Stimulated activated naive B cell treated with anti-CD40 and anti-IgM and Interleukin-4, amounts not matched to agents 10 μg/mL and 1 μg/mL and 100 μg/mL, for 72 hours (primary cell): ENCODE measurements at regions not wholly inside any gene's neighbourhood (a gene's known extent, or its start where the extent isn't known, plus 50 kb on each side); places are given as distances from the start of the nearest gene placed in this dataset.

ENCODE experiments used
- ATAC-seq, 2 donors: fragments of 150-1000 bp; cut with Tn5 transposase; replicated peaks; 2 replicates each; pipeline ENCODE4 v1.10.0; 2021; ENCODE audit warnings: moderate library complexity in 1 of 2
- DNase-seq: peaks from one replicate; pipeline ENCODE4 v3.0.0; 2021
- H3K27ac Mint-ChIP-seq: one replicate; pipeline ENCODE4 v1.8.0; 2022; ENCODE audit warnings: mild to moderate bottlenecking, mixed read lengths
- H3K27me3 Mint-ChIP-seq, 2 donors: one replicate each; pipeline ENCODE4 v1.8.0; 2022; ENCODE audit warnings: mixed read lengths in 2 of 2
- H3K36me3 Mint-ChIP-seq, 2 donors: one replicate each; pipeline ENCODE4 v1.8.0; 2022; ENCODE audit warnings: mixed read lengths in 2 of 2, mild to moderate bottlenecking in 1 of 2
- H3K4me1 Mint-ChIP-seq, 2 donors: one replicate each; pipeline ENCODE4 v1.8.0; 2022; ENCODE audit warnings: mixed read lengths in 2 of 2, mild to moderate bottlenecking in 1 of 2
- H3K4me3 Mint-ChIP-seq, 2 donors: one replicate each; pipeline ENCODE4 v1.8.0; 2022; ENCODE audit warnings: mild to moderate bottlenecking in 2 of 2, mixed read lengths in 2 of 2, moderate library complexity in 1 of 2
- H3K9me3 Mint-ChIP-seq, 2 donors: one replicate each; pipeline ENCODE4 v1.8.0; 2022; ENCODE audit warnings: mixed read lengths in 2 of 2, mild to moderate bottlenecking in 1 of 2

DNA sequence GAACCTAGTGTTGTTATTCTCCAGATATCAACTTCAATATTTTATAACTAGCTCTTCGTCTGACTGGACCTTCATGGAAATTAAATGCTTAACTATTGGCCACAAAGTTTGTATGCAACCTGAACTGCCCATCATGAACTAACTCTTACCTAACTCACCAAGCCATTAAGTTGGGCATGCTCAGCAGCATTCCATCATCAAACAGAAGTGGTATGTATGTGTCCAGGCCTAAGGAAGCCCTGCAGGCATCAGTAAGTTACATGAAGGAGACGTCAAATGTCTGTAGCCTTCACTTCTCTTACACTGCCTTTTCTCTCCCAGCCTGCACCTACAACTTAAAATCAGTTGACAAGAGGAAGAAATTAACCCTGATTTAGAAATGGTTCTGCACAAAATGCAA is 1639.2 kb upstream of the PABPC4L start:
- Mint-ChIP-seq H3K4me1 (no peaks in the 10 kb centered on the region), H3K4me3 (no peak overlapping the region), H3K27ac (no peak overlapping the region), H3K36me3 (no peaks in the 10 kb centered on the region), H3K27me3 (no peaks in the 10 kb centered on the region), H3K9me3 (peaks cover 0 to 3% of the 10 kb centered on the region in 2 donors)
- DNase-seq (no peak), ATAC-seq (no peak)

DNA sequence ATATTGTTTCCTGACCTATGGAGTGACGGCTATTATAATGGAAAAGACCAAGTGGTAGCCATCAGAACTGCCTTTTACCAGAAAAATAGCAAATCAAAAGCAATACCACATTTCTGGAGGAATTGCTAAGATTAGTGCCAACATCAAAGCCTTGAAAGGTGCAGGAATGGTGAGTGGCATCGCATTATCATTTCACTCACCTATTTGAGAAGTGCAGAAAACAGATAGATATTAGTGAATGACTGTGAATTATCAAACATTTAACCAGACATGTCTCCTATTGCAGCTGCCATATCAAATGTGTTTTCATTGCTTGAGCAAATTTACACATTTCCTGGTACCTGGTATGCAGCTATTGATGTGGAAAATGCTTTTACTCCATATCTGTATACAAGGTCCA is 1638.1 kb upstream of the PABPC4L start:
- no peak overlapping the region for H3K27ac Mint-ChIP-seq
- no peaks in the 10 kb centered on the region for H3K4me1 Mint-ChIP-seq
- ATAC-seq (no peak), DNase-seq (no peak)
- H3K36me3 Mint-ChIP-seq, result no peaks in the 10 kb centered on the region
- H3K4me3 Mint-ChIP-seq, result no peak overlapping the region
- H3K27me3 Mint-ChIP-seq, result no peaks in the 10 kb centered on the region
- H3K9me3 Mint-ChIP-seq, result peaks cover 0 to 3% of the 10 kb centered on the region in 2 donors

DNA sequence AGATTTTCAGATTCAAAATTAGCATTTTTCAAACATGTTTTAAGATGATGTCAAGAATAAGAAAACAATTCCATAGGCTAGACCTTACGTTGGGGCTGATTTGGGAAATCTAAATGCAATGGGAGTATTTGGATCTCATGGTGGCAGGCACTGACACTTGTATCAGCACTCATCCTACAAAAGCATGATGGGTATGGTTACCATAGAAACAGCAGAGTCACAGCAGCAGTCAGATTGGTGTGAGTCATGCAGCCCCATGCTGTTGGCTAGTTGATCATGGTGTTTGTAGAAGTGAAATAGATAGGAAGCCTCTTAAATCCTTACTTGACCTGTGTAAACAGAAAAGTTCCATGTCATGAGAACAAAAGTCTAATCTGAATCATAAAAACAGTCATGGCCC is 1637.3 kb upstream of the PABPC4L start:
- ATAC-seq (no peak), DNase-seq (no peak)
- H3K9me3 Mint-ChIP-seq, result peaks cover 0 to 3% of the 10 kb centered on the region in 2 donors
- H3K27me3 Mint-ChIP-seq, result no peaks in the 10 kb centered on the region
- H3K4me3 Mint-ChIP-seq, result no peak overlapping the region
- H3K4me1 Mint-ChIP-seq, result no peaks in the 10 kb centered on the region
- no peaks in the 10 kb centered on the region for H3K36me3 Mint-ChIP-seq
- no peak overlapping the region for H3K27ac Mint-ChIP-seq

DNA sequence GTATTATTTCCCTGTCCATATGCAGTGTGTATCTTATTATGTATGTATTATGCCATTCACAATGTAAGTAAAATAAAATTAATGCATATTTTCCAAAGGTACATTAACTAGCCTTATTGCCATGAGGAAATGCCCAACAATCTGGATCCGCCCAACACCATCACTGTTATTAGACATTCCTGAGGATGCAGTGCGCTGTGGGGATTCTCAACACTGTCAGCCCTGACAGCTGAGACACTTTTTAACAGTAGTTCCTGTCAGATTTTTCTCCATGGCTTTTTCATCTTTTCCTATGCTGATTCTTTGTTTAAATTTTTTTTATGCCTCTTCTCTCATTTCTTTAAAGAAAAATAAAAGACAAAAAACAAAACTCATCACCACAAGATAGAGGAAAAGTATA is 1632.9 kb upstream of the PABPC4L start:
- no peak overlapping the region for H3K27ac Mint-ChIP-seq
- peaks cover 0 to 1% of the 10 kb centered on the region in 2 donors for H3K9me3 Mint-ChIP-seq
- ATAC-seq, result no peak
- no peaks in the 10 kb centered on the region for H3K36me3 Mint-ChIP-seq
- H3K4me1 Mint-ChIP-seq, result no peaks in the 10 kb centered on the region
- H3K27me3 Mint-ChIP-seq, result no peaks in the 10 kb centered on the region
- no peak for DNase-seq
- no peak overlapping the region for H3K4me3 Mint-ChIP-seq

DNA sequence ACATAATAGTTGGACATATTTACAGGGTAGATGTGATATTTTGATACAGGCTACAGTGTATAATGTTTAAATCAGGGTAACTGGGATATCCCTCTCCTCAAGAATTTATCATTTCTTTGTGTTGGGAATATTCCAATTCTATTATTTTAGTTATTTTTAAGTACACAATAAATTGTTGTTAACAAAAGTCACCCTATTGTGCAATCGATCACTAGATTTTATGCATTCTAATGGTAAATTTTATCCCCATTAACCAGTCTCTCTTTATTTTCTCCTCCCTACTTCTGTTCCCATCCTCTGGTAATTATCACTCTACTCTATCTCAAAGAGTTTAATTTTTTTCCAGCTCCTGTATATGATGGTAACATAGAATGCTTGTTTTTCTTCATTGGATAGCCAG is 1631.9 kb upstream of the PABPC4L start:
- H3K9me3 Mint-ChIP-seq, result peaks cover 0 to 1% of the 10 kb centered on the region in 2 donors
- ATAC-seq (no peak), DNase-seq (no peak)
- no peaks in the 10 kb centered on the region for H3K27me3 Mint-ChIP-seq
- H3K4me3 Mint-ChIP-seq, result no peak overlapping the region
- H3K27ac Mint-ChIP-seq, result no peak overlapping the region
- H3K4me1 Mint-ChIP-seq, result no peaks in the 10 kb centered on the region
- no peaks in the 10 kb centered on the region for H3K36me3 Mint-ChIP-seq

DNA sequence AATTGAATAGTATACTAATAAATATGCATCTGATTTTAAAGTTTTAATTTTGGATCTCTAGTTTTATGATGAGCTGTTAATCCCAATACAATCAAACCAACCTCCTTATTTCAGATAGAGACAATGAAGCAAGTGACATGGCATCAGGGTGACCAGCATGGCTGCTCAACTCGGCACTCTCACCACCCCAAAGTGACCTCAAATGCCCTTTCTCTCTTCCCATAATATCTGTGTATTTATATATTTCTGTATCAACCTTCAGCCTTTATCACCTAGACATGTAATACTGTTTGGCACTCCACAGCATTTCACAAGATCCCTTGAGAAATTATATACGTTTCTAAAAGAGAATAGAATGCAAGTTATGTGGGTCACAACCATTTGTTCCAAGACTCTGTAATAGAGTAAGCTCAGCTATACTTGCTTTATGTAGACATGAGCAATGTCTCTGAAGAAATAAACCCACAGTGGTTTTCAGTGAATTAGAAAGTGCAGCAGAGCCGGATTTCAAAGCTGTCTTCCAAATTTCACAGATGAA is 1623.2 kb upstream of the PABPC4L start:
- H3K4me3 Mint-ChIP-seq, result no peak overlapping the region
- ATAC-seq, result no peak
- no peaks in the 10 kb centered on the region for H3K27me3 Mint-ChIP-seq
- H3K4me1 Mint-ChIP-seq, result no peaks in the 10 kb centered on the region
- DNase-seq, result no peak
- no peak overlapping the region for H3K27ac Mint-ChIP-seq
- no peaks in the 10 kb centered on the region for H3K36me3 Mint-ChIP-seq
- no peaks in the 10 kb centered on the region for H3K9me3 Mint-ChIP-seq

DNA sequence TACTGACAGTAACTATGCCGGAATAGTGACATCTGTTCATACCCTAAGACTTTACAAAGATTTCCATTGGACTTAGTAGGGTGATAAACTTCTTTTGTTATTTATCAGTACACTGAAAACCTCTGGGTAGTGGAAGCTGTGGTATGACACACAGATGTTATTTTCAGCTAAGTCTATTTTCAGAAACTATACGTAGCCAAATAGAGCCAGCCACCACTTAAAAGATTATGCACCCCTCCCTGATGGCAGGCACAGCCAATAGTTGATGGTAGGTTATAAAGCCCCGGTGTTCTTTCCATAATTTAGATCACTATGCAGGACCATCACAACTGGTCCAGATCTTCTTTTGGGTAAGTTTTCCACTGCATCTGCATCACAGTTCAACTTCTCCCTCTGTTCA is 1603.2 kb upstream of the PABPC4L start:
- Mint-ChIP-seq H3K4me1 (no peaks in the 10 kb centered on the region), H3K4me3 (no peak overlapping the region), H3K36me3 (no peaks in the 10 kb centered on the region), H3K27me3 (no peaks in the 10 kb centered on the region), H3K27ac (no peak overlapping the region), H3K9me3 (no peaks in the 10 kb centered on the region)
- ATAC-seq (no peak), DNase-seq (no peak)

DNA sequence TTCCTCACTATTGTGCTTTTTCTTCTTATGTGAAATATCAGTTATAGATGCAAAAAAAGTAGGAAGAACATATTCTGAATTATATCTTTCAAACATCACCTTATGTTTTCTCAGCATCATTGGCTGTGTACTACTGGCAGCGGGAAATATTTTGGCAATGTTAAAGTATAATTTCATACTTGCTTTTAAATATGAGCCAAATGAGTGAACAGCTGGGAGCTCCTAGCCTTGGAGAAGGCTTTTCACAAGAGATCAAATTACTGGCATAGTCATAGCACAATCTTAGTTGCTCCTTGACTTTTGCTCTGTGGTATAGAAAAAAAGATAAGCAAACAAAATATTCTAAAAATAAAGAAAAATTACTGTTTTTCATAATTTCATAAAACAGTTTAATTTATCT is 1575.8 kb upstream of the PABPC4L start:
- ATAC-seq (no peak), DNase-seq (no peak)
- Mint-ChIP-seq H3K4me1 (no peaks in the 10 kb centered on the region), H3K36me3 (no peaks in the 10 kb centered on the region), H3K27me3 (no peaks in the 10 kb centered on the region), H3K9me3 (peaks cover 0 to 1% of the 10 kb centered on the region in 2 donors), H3K27ac (no peak overlapping the region), H3K4me3 (no peak overlapping the region)

DNA sequence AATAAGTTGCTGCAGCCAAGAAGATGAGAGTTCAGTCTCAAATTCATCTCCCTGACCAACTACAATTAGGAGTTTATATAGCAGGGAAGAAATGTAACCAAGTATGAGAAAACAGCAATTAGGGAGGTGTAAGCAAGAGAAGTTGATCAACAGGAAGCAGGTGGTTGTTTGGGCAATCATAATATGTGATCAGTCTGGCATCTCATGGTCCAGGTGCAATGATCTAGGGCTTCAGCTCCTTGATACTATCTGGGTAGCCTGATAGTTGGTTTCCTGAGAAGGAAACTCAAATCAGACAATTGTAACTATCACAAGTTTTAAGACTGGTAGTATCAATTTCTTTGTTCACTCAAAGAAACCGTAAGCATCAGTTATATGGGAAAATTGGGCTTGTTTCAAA is 1574.3 kb upstream of the PABPC4L start:
- Mint-ChIP-seq H3K27ac (no peak overlapping the region), H3K36me3 (no peaks in the 10 kb centered on the region), H3K9me3 (peaks cover 0 to 1% of the 10 kb centered on the region in 2 donors), H3K27me3 (no peaks in the 10 kb centered on the region), H3K4me1 (no peaks in the 10 kb centered on the region), H3K4me3 (no peak overlapping the region)
- DNase-seq (no peak), ATAC-seq (no peak)

DNA sequence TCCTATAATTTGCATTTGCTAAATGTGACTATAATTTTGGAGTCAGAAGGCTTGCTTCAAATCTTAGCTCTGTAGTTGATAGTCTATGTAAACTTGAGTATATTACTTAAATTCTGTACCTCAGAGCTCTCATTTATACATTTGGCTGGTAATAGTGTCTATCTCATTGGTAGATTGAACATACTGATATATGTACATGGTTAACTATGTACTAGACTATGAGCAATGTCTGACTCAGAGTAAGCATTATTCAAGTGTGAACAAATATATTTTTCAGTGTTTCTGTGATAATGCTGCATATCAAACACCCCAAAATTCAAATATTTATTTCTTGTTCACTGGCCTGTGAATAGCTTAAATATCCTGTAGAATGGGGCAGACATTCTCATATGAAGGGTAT is 1568.9 kb upstream of the PABPC4L start:
- no peak for ATAC-seq

DNA sequence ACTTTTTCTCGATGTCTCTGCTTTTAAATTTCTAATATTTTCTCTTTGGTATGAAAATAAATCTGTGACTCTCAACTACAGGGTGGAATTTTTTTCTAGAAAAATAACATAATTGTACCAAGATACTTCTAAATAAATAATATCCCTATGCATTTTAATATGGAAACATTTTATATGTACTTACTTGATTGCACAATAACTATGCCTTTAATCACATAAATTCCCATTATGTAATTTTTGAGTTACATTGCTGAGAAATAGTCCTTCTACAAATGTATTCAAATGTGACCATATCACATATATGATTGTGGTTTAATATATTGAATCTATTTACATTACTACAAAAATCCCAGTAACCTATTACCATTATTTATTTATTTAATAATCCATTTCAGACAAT is 1543.3 kb upstream of the PABPC4L start:
- ATAC-seq (no peak), DNase-seq (no peak)
- Mint-ChIP-seq H3K4me1 (no peaks in the 10 kb centered on the region), H3K4me3 (no peak overlapping the region), H3K27me3 (no peaks in the 10 kb centered on the region), H3K27ac (no peak overlapping the region), H3K36me3 (no peaks in the 10 kb centered on the region), H3K9me3 (peaks cover 4 to 6% of the 10 kb centered on the region in 2 donors)

More for the DNA sequence above, 1568.9 kb upstream of the PABPC4L start:
- no peak for DNase-seq
- H3K27me3 Mint-ChIP-seq, result no peaks in the 10 kb centered on the region
- H3K4me1 Mint-ChIP-seq, result no peaks in the 10 kb centered on the region
- H3K9me3 Mint-ChIP-seq, result peaks cover 4% of the 10 kb centered on the region in 2 donors
- H3K4me3 Mint-ChIP-seq, result no peak overlapping the region
- no peaks in the 10 kb centered on the region for H3K36me3 Mint-ChIP-seq
- no peak overlapping the region for H3K27ac Mint-ChIP-seq

DNA sequence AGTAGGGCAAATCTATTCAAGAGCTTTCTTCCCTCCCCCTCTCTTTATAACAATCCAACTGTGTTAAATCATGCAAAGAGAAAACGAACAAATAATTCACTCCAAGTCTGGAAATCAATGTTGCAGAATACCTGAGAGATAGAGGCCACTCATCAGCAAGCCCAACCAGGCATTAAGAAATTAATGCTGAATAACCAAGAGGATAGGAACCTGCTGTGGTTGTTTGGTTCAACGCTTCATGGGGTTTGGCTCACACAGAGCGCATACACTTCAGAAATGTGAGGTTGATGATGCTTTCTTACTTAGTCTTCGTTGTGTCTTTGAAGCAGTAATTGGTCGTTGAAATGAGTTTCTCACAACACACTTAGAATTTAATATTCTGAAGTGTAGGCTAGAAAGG is 1540.0 kb upstream of the PABPC4L start:
- Mint-ChIP-seq H3K9me3 (peaks cover 0 to 3% of the 10 kb centered on the region in 2 donors), H3K4me1 (no peaks in the 10 kb centered on the region), H3K27ac (no peak overlapping the region), H3K27me3 (no peaks in the 10 kb centered on the region), H3K4me3 (no peak overlapping the region), H3K36me3 (no peaks in the 10 kb centered on the region)
- DNase-seq, result no peak
- no peak for ATAC-seq

DNA sequence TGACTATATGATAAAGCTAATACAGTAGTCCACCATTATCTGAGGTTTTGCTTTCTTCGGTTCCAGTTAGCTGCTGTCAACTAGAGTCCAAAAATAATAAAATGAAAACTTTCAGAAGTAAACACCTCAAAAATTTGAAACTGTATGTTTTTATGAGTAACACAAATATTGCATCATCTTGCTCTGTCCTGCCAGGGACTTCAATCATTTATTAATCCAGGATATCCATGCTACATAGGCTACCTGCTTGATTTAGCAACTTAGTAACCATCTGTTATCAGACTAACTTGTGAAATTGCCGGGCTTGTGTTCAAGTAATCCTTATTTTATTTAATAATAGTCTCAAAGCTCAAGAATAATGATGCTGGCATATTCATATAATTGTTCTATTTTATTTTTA is 1537.8 kb upstream of the PABPC4L start:
- no peaks in the 10 kb centered on the region for H3K36me3 Mint-ChIP-seq
- no peaks in the 10 kb centered on the region for H3K4me1 Mint-ChIP-seq
- peaks cover 0 to 3% of the 10 kb centered on the region in 2 donors for H3K9me3 Mint-ChIP-seq
- ATAC-seq (no peak), DNase-seq (no peak)
- no peak overlapping the region for H3K4me3 Mint-ChIP-seq
- H3K27ac Mint-ChIP-seq, result no peak overlapping the region
- H3K27me3 Mint-ChIP-seq, result no peaks in the 10 kb centered on the region

DNA sequence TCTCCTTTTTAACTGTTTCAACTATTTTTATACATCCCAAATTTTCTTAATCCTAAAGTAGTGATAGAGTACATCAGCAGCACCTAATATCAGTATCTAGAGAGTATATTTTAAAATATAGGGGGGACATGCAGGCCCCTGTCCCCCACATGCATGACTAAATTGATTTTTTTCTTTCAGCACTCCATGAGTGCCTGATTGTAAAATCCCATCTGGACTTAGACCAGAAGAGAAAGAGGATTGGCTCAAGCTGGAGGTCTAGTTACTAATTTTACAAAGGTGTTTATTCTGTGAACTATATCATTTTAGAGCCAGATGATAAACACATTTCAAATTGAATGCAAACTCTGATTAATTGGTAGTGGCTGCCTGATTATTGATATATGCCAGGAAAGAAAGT is 1533.9 kb upstream of the PABPC4L start:
- no peak overlapping the region for H3K4me3 Mint-ChIP-seq
- H3K9me3 Mint-ChIP-seq, result peaks cover 0 to 4% of the 10 kb centered on the region in 2 donors
- no peaks in the 10 kb centered on the region for H3K27me3 Mint-ChIP-seq
- DNase-seq, result no peak
- ATAC-seq, result no peak
- no peak overlapping the region for H3K27ac Mint-ChIP-seq
- no peaks in the 10 kb centered on the region for H3K4me1 Mint-ChIP-seq
- no peaks in the 10 kb centered on the region for H3K36me3 Mint-ChIP-seq

DNA sequence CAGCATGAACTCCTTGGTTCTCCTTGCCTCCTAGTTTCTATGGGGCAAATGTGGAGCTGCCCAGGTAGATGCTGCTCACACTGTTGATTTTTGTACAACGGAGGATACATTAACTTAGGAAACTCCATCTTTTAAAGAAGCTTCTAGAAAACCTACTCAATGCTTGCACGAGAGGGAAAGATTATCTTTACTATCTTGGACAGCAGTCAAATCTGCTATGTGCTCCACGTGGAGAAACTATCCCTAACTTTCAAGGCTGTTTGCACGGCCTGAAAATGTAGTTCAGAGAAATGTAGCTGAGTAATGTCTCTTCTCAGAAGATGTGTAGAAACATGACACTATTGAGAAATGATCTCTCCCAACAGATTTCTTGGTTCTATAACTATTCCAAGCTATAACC is 1530.9 kb upstream of the PABPC4L start:
- Mint-ChIP-seq H3K4me3 (no peak overlapping the region), H3K27ac (no peak overlapping the region), H3K27me3 (no peaks in the 10 kb centered on the region), H3K36me3 (no peaks in the 10 kb centered on the region), H3K9me3 (peaks cover 0 to 1% of the 10 kb centered on the region in 2 donors), H3K4me1 (no peaks in the 10 kb centered on the region)
- DNase-seq (no peak), ATAC-seq (no peak)

DNA sequence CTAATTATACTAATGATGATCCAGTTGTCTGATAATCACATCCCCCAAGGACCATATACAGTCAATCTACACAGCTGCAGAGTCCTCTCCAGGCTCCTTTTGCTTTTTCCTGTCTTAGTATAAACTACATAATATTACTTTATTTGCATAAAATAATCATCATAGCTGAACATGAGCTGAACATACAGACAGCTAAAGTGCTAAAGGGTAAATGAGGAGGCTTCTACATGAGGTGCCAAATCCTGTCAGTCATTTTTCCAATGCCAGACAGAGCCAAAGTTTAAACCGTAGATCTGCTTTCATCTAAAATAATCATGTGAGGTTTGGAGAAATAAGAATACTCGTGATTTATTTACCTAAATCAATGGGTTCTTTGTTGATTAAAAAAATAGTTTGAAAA is 1530.1 kb upstream of the PABPC4L start:
- Mint-ChIP-seq H3K4me1 (no peaks in the 10 kb centered on the region), H3K4me3 (no peak overlapping the region), H3K36me3 (no peaks in the 10 kb centered on the region), H3K27ac (no peak overlapping the region), H3K27me3 (no peaks in the 10 kb centered on the region), H3K9me3 (peaks cover 0 to 1% of the 10 kb centered on the region in 2 donors)
- ATAC-seq (no peak), DNase-seq (no peak)
